Kidney (tissue), 13 donors: ENCODE measurements at regions not wholly inside any gene's neighbourhood (a gene's known extent, or its start where the extent isn't known, plus 50 kb on each side); places are given as distances from the start of the nearest gene placed in this dataset.

ENCODE experiments used
- DNase-seq, 5 donors: peaks; one replicate each; pipeline ENCODE4 v3.0.0-alpha.2; 2013 to 2020
- FAIRE-seq: peaks from 2 replicates; lab custom pipeline; 2012; peaks lifted over from hg19 to GRCh38; lab: Jason Lieb, UNC
- H3K27ac ChIP-seq, 2 donors: one replicate each; pipeline ENCODE4 v1.7.0; 2013; ENCODE audit warnings: low read depth in 2 of 2, low read length in 2 of 2, inconsistent platforms in 1 of 2
- H3K27me3 ChIP-seq: one replicate; pipeline ENCODE4 v1.7.1; 2013; ENCODE audit warnings: low read length, inconsistent platforms; ENCODE audit not compliant: control insufficient read depth, insufficient read depth
- H3K36me3 ChIP-seq, 3 donors: one replicate each; pipeline versions ENCODE4 v1.7.0 to v1.7.1; 2013; ENCODE audit warnings: low read length in 3 of 3, control low read depth in 1 of 3, inconsistent platforms in 1 of 3; ENCODE audit not compliant: insufficient read depth in 3 of 3, control insufficient read depth in 2 of 3
- H3K4me1 ChIP-seq, 3 donors: one replicate each; pipeline versions ENCODE4 v1.7.0 to v1.7.1; 2013; ENCODE audit warnings: low read length in 3 of 3, inconsistent platforms in 1 of 3, low read depth in 1 of 3; ENCODE audit not compliant: control insufficient read depth in 2 of 3, insufficient read depth in 2 of 3
- H3K4me3 ChIP-seq, 3 donors: one replicate each; pipeline versions ENCODE4 v1.7.0 to v1.8.1; 2013; ENCODE audit warnings: low read length in 3 of 3, control low read depth in 1 of 3, inconsistent platforms in 1 of 3
- H3K9ac ChIP-seq, 3 donors: one replicate each; pipeline versions ENCODE4 v1.7.0 to v1.7.1; 2013; ENCODE audit warnings: low read length in 3 of 3, control low read depth in 1 of 3, inconsistent platforms in 1 of 3
- H3K9me3 ChIP-seq, 3 donors: one replicate each; pipeline versions ENCODE4 v1.7.0 to v1.7.1; 2013; ENCODE audit warnings: low read length in 3 of 3, control low read depth in 1 of 3, inconsistent platforms in 1 of 3; ENCODE audit not compliant: control insufficient read depth in 2 of 3, insufficient read depth in 1 of 3
- intact Hi-C: fragments of 100-400 bp; cut with DNase I; formaldehyde crosslinking; loops from one replicate; pipeline ENCODE4 v1.11.1; 2022
- TF ChIP-seq, protein P1 (sequence below): IDR thresholded peaks from 3 replicates; pipeline ENCODE4 v1.5.1; 2012; ENCODE audit warnings: mild to moderate bottlenecking, moderate library complexity, borderline replicate concordance; ENCODE audit not compliant: insufficient read depth; ENCODE audit errors: extremely low read depth
- donor health status: control.
- donor health status: control.
- donor health status: control.
- donor health status: control.
- donor health status: control.
- donor health status: DM: yes; HTN: yes; CAD: no.
- donor health status: Normal renal cell carcinoma (clear cell type).

DNA sequence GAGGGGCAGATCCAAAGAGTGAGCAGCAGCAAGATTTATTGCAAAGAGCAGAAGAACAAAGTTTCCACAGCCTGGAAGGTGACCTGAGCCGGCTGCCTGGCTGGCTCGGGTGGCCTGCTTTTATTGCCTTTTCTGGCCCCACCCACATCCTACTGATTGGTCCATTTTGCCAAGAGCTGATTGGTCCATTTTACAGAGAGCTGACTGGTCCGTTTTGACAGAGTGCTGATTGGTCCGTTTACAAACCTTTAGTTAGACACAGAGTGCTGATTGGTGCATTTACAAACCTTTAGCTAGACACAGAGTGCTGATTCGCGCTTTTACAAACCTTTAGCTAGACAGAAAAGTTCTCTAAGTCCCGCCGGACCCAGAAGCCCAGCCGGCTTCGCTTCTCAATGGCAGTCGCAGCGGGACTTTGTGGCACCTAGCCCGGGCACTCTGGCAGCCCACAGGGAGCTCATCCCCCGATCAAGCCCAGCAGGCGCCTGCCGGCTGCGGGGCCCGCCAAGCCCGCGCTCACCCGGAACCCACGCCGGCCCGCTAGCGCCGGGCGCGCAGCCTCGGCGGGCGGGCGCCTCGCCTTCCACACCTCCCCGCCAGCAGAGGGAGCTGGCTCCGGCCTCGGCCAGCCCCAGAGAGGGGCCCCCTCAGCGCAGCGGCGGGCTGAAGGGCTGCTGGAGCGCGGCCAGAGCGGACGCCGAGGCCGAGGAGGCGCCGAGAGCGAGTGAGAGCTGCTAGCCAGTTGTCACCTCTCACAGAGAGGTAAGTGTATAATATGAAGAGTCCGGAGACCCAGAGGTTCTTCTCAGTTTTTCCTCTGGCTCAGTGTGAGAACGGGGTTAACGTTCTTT is 339.2 kb downstream of the CHL1 start:
- Histone ChIP-seq H3K36me3 (no peaks in the 10 kb centered on the region), H3K4me3 (peak overlapping the region; percentile 49 to 76 (median 52)), H3K4me1 (no peaks in the 10 kb centered on the region), H3K9ac (peak overlapping the region in 2 of 3 donors; percentile 48 to 65), H3K9me3 (peaks cover 0 to 4% (median 0%) of the 10 kb centered on the region in 3 donors), H3K27me3 (no peaks in the 10 kb centered on the region), H3K27ac (no peak overlapping the region)
- intact Hi-C loops: no loop called here
- TF ChIP-seq, protein P1, sequence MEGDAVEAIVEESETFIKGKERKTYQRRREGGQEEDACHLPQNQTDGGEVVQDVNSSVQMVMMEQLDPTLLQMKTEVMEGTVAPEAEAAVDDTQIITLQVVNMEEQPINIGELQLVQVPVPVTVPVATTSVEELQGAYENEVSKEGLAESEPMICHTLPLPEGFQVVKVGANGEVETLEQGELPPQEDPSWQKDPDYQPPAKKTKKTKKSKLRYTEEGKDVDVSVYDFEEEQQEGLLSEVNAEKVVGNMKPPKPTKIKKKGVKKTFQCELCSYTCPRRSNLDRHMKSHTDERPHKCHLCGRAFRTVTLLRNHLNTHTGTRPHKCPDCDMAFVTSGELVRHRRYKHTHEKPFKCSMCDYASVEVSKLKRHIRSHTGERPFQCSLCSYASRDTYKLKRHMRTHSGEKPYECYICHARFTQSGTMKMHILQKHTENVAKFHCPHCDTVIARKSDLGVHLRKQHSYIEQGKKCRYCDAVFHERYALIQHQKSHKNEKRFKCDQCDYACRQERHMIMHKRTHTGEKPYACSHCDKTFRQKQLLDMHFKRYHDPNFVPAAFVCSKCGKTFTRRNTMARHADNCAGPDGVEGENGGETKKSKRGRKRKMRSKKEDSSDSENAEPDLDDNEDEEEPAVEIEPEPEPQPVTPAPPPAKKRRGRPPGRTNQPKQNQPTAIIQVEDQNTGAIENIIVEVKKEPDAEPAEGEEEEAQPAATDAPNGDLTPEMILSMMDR: no peak
- peak; percentile 45 to 83 (median 62) for DNase-seq
- FAIRE-seq: no peak

DNA sequence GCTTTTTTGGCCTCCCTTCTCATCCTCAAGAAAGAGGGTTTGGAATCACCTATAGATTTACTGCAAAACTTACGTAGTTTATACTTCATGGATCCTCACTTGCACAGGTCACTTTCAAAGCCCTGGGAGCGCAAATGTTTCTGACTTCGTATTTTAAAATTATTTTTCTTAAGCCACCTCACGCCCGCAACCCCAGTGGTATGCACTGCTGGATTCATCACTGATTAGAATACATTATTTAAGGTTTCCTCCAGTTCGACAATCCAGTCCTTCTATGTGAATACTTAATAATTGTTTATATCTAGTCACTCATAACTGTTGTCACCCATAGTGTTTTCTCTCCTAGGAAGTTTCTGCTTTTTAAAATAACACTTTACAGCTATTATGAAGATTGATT is 339.9 kb downstream of the CHL1 start:
- Histone ChIP-seq H3K9me3 (peaks cover 0 to 4% (median 0%) of the 10 kb centered on the region in 3 donors), H3K9ac (peak overlapping the region in 2 of 3 donors; percentile 48 to 65), H3K36me3 (no peaks in the 10 kb centered on the region), H3K4me1 (no peaks in the 10 kb centered on the region), H3K4me3 (peak overlapping the region; percentile 49 to 76 (median 52)), H3K27ac (no peak overlapping the region), H3K27me3 (no peaks in the 10 kb centered on the region)
- TF ChIP-seq, protein P1: no peak
- DNase-seq: no peak
- FAIRE-seq: no peak
- intact Hi-C loops: no loop called here

DNA sequence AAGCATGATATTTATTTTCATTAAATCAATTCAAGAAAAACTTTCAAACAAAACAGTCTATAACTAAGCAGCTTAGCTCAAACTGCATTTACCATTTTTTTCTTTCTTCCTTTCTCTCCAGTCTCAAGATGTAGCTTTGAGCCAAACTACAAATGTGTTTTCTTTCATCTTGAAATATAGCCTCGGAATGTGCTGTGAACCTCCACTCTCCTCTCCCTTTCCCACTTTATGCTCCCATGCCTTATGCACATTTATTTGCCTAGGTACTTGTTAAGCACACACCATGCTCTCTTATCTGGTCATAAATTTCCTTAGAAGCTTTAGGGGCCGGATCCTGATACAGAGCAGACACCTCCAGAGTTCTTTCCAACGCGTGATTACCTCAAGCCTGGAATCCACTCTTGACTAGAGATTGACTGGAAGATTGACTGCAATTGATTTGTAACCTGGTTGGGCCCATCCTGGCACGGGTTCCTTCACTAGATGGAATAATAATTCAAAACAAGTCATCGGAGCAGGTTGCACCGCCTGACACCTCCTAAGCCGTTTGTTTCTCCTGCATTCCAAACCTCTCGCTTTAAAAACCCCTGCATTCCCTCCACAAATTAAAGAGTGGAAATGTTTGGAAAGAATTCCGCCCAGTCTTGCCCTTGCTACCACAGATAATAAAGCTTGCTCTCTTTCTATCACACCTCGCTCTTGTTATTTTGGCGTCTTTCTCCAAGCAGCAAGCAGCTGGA is 344.7 kb downstream of the CHL1 start:
- DNase-seq: peak in 3 of 5 donors; percentile 35 to 84 (median 65)
- intact Hi-C loops: no loop called here
- Histone ChIP-seq H3K4me1 (no peaks in the 10 kb centered on the region), H3K4me3 (peak overlapping the region in 1 of 3 donors; percentile 23), H3K9ac (no peak overlapping the region), H3K27me3 (no peaks in the 10 kb centered on the region), H3K9me3 (no peaks in the 10 kb centered on the region), H3K36me3 (no peaks in the 10 kb centered on the region), H3K27ac (no peak overlapping the region)
- TF ChIP-seq, protein P1: no peak
- no peak for FAIRE-seq
